ENCODE measurements at regions not wholly inside any gene's neighbourhood (a gene's known extent, or its start where the extent isn't known, plus 50 kb on each side); places are given as distances from the start of the nearest gene placed in this dataset.

GRCh38 chr2:42913280-42913878, 121.0 kb upstream of the HAAO start:
- TF ChIP-seq CTCF (conservative IDR thresholded peaks at IDR 0.05) = no peak
- no peak for TF ChIP-seq ZFX (IDR thresholded peaks at IDR 0.05)
